A549 (cell line): ENCODE measurements at regions not wholly inside any gene's neighbourhood (a gene's known extent, or its start where the extent isn't known, plus 50 kb on each side); places are given as distances from the start of the nearest gene placed in this dataset.

Source experiments
- BHLHE40 ChIP-seq: IDR thresholded peaks from 2 replicates; pipeline ENCODE4 v1.6.1; 2012; ENCODE audit warnings: low read depth, low read length, inconsistent platforms
- CEBPB ChIP-seq, 2 experiments: fragments of >200 bp in 1 of 2; sonication (Bioruptor Twin) in 1 of 2; formaldehyde crosslinking in 1 of 2; IDR thresholded peaks; 2 replicates each; pipeline ENCODE4 v1.6.1; 2012 to 2016
- CHD2 ChIP-seq: fragments of 150-350 bp; IDR thresholded peaks from 2 replicates; pipeline ENCODE4 v1.6.1; 2014; ENCODE audit warnings: low read length; ENCODE audit not compliant: partially characterized antibody
- CTCF ChIP-seq: fragments of >200 bp; sonication (Bioruptor Twin); formaldehyde crosslinking; IDR thresholded peaks from 3 replicates; pipeline ENCODE4 v1.5.1; 2016
- EHMT2 ChIP-seq: fragments of 200-600 bp; sonication (generic); IDR thresholded peaks from 2 replicates; pipeline ENCODE4 v1.6.1; 2016; ENCODE audit warnings: antibody characterized with exemption, low read depth, mild to moderate bottlenecking, moderate library complexity
- EP300 ChIP-seq, 2 experiments: fragments of >200 bp; sonication (Bioruptor Twin); formaldehyde crosslinking; IDR thresholded peaks; 2 replicates in 1 of 2; 3 replicates in 1 of 2; pipeline ENCODE4 v1.6.1; 2016 to 2017
- HOXA7 ChIP-seq: fragments of 250-450 bp; sonication (Bioruptor Pico); IDR thresholded peaks from 2 replicates; pipeline ENCODE4 v1.5.0; 2020; ENCODE audit warnings: mild to moderate bottlenecking, moderate library complexity
- POLR2A ChIP-seq: IDR thresholded peaks from 2 replicates; pipeline ENCODE4 v1.6.1; 2012; ENCODE audit warnings: mild to moderate bottlenecking, low read length
- REST ChIP-seq: fragments of 200-600 bp; sonication (generic); IDR thresholded peaks from 2 replicates; pipeline ENCODE4 v1.6.1; 2016; ENCODE audit warnings: antibody characterized with exemption, mild to moderate bottlenecking, moderate library complexity
- ZNF302 ChIP-seq: fragments of 250-450 bp; sonication (Bioruptor Pico); IDR thresholded peaks from 2 replicates; pipeline ENCODE4 v1.9.0; 2021; ENCODE audit warnings: inconsistent platforms, mild to moderate bottlenecking, moderate library complexity

DNA sequence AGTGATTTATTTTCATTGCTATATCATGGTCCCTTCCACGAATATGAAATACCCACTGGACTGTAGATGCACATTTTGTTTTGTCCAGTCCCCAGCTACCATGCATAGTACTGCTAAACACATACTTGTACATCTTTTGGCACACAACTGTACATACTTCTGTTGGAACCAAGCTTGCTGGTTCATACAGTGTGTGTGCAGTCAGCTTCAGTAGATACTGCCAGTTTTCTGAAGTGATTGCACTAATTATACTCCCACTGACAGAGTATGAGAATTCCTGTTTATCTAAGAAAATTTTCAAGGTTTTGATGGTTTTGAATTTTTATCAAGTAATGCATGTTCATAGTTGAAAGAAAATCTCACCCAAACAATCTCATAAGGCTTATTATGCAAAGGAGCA lies 100.7 kb upstream of the LMCD1 start:
- TF ChIP-seq CTCF (no peak), EHMT2 (no peak), POLR2A (no peak), REST (no peak), CEBPB (IDR thresholded peaks at IDR 0.05) (no peak), BHLHE40 (no peak), CHD2 (no peak), HOXA7 (CRISPR knock-in tag) (no peak), ZNF302 (CRISPR knock-in tag) (no peak), EP300 (IDR thresholded peaks at IDR 0.05) (no peak)
